ENCODE measurements at regions not wholly inside any gene's neighbourhood (a gene's known extent, or its start where the extent isn't known, plus 50 kb on each side); places are given as distances from the start of the nearest gene placed in this dataset.
"Not testable (repeated sequence)": the region's sequence is repeated elsewhere in the genome, so short reads cannot be mapped to it uniquely, and the experiment has no call there.

- DNase-seq: no peak
Measured at GRCh38 chr11:110347660-110348059, 51.2 kb upstream of the RDX start.

- DNase-seq: peak; percentile 95
Measured at GRCh38 chr11:110349138-110349996, 53.0 kb upstream of the RDX start.

GRCh38 chr11:110349997-110350383, 53.6 kb upstream of the RDX start:
- not testable (repeated sequence) for DNase-seq

GRCh38 chr11:110355011-110355744, 58.8 kb upstream of the RDX start:
- DNase-seq: no peak

GRCh38 chr11:110356762-110357671, 60.6 kb upstream of the RDX start:
- peak; percentile 61 for DNase-seq

- no peak for DNase-seq
Measured at GRCh38 chr11:110358336-110358735, 61.9 kb upstream of the RDX start.

GRCh38 chr11:110360781-110361408, 64.5 kb upstream of the RDX start:
- not testable (repeated sequence) for DNase-seq

GRCh38 chr11:110362971-110363509, 66.6 kb upstream of the RDX start:
- DNase-seq: no peak

GRCh38 chr11:110366291-110366690, 63.5 kb upstream of the FDX1 start:
- no peak for DNase-seq

GRCh38 chr11:110367571-110367970, 62.2 kb upstream of the FDX1 start:
- no peak for DNase-seq

- no peak for DNase-seq
Measured at GRCh38 chr11:110371084-110371483, 58.7 kb upstream of the FDX1 start.

- DNase-seq: peak; percentile 81
Measured at GRCh38 chr11:110373051-110373702, 56.6 kb upstream of the FDX1 start.

- no peak for DNase-seq
Measured at GRCh38 chr11:110374921-110375320, 54.8 kb upstream of the FDX1 start.

GRCh38 chr11:110375351-110375750, 54.4 kb upstream of the FDX1 start:
- no peak for DNase-seq

- no peak for DNase-seq
Measured at GRCh38 chr11:110376021-110376420, 53.7 kb upstream of the FDX1 start.

- DNase-seq: peak; percentile 71
Measured at GRCh38 chr11:110376711-110377324, 52.9 kb upstream of the FDX1 start.

- no peak for DNase-seq
Measured at GRCh38 chr11:110377434-110377833, 52.3 kb upstream of the FDX1 start.

- DNase-seq: no peak
Measured at GRCh38 chr11:110379261-110379660, 50.5 kb upstream of the FDX1 start.

GRCh38 chr11:110379936-110380335, 49.8 kb upstream of the FDX1 start:
- DNase-seq: no peak
